HEK293 (cell line): ENCODE measurements at regions not wholly inside any gene's neighbourhood (a gene's known extent, or its start where the extent isn't known, plus 50 kb on each side); places are given as distances from the start of the nearest gene placed in this dataset.

Experiments used
- IKZF3 ChIP-seq: fragments of 450-650 bp; IDR thresholded peaks from 2 replicates; pipeline ENCODE4 v1.5.0; 2018; ENCODE audit warnings: missing biosample characterization, mild to moderate bottlenecking, missing genetic modification characterization, moderate library complexity
- KLF10 ChIP-seq: fragments of 450-650 bp; IDR thresholded peaks from 2 replicates; pipeline ENCODE4 v1.5.1; 2018; ENCODE audit warnings: missing biosample characterization, mild to moderate bottlenecking, missing genetic modification characterization
- SCRT2 ChIP-seq: fragments of 450-650 bp; formaldehyde crosslinking; IDR thresholded peaks from 2 replicates; pipeline ENCODE4 v1.5.1; 2016; ENCODE audit warnings: missing biosample characterization, missing genetic modification characterization
- ZFP3 ChIP-seq: fragments of 450-650 bp; formaldehyde crosslinking; IDR thresholded peaks from 2 replicates; pipeline ENCODE4 v1.5.1; 2016; ENCODE audit warnings: low read depth, missing biosample characterization, missing genetic modification characterization
- ZFP41 ChIP-seq: fragments of 450-650 bp; formaldehyde crosslinking; IDR thresholded peaks from 2 replicates; pipeline ENCODE4 v1.5.1; 2016; ENCODE audit warnings: missing biosample characterization, missing genetic modification characterization, borderline replicate concordance
- ZFP69B ChIP-seq: fragments of 450-650 bp; formaldehyde crosslinking; IDR thresholded peaks from 2 replicates; pipeline ENCODE4 v1.5.1; 2016; ENCODE audit warnings: missing biosample characterization, missing genetic modification characterization
- ZNF132 ChIP-seq: fragments of 450-650 bp; formaldehyde crosslinking; IDR thresholded peaks from 2 replicates; pipeline ENCODE4 v1.5.1; 2017; ENCODE audit warnings: missing biosample characterization, missing genetic modification characterization, borderline replicate concordance
- ZNF133 ChIP-seq: fragments of 450-650 bp; formaldehyde crosslinking; IDR thresholded peaks from 2 replicates; pipeline ENCODE4 v1.5.1; 2016; ENCODE audit warnings: missing biosample characterization, missing genetic modification characterization
- ZNF138 ChIP-seq: fragments of 450-650 bp; formaldehyde crosslinking; IDR thresholded peaks from 2 replicates; pipeline ENCODE4 v1.5.1; 2016; ENCODE audit warnings: missing biosample characterization, missing genetic modification characterization, borderline replicate concordance
- ZNF155 ChIP-seq: fragments of 450-650 bp; formaldehyde crosslinking; IDR thresholded peaks from 2 replicates; pipeline ENCODE4 v1.5.1; 2016; ENCODE audit warnings: missing biosample characterization, missing genetic modification characterization
- ZNF221 ChIP-seq: fragments of 450-650 bp; formaldehyde crosslinking; IDR thresholded peaks from 2 replicates; pipeline ENCODE4 v1.5.1; 2017; ENCODE audit warnings: missing biosample characterization, missing genetic modification characterization, borderline replicate concordance
- ZNF248 ChIP-seq: fragments of 450-650 bp; formaldehyde crosslinking; IDR thresholded peaks from 2 replicates; pipeline ENCODE4 v1.5.1; 2017; ENCODE audit warnings: missing biosample characterization, missing genetic modification characterization
- ZNF311 ChIP-seq: fragments of 450-650 bp; formaldehyde crosslinking; IDR thresholded peaks from 2 replicates; pipeline ENCODE4 v1.5.1; 2017; ENCODE audit warnings: missing biosample characterization, missing genetic modification characterization, borderline replicate concordance
- ZNF335 ChIP-seq: fragments of 450-650 bp; formaldehyde crosslinking; conservative IDR thresholded peaks from 2 replicates; pipeline ENCODE4 v1.5.1; 2016; ENCODE audit warnings: missing biosample characterization, missing genetic modification characterization
- ZNF341 ChIP-seq: fragments of 450-650 bp; formaldehyde crosslinking; IDR thresholded peaks from 2 replicates; pipeline ENCODE4; 2016; ENCODE audit warnings: low read depth, missing biosample characterization, missing genetic modification characterization
- ZNF416 ChIP-seq: fragments of 450-650 bp; formaldehyde crosslinking; IDR thresholded peaks from 2 replicates; pipeline ENCODE4 v1.5.1; 2016; ENCODE audit warnings: missing biosample characterization, missing genetic modification characterization
- ZNF514 ChIP-seq: fragments of 450-650 bp; formaldehyde crosslinking; IDR thresholded peaks from 2 replicates; pipeline ENCODE4 v1.5.1; 2016; ENCODE audit warnings: missing biosample characterization, missing genetic modification characterization
- ZNF529 ChIP-seq: fragments of 450-650 bp; formaldehyde crosslinking; IDR thresholded peaks from 2 replicates; pipeline ENCODE4 v1.5.1; 2017; ENCODE audit warnings: missing genetic modification characterization, missing biosample characterization; ENCODE audit not compliant: insufficient replicate concordance
- ZNF555 ChIP-seq: fragments of 450-650 bp; formaldehyde crosslinking; conservative IDR thresholded peaks from 2 replicates; pipeline ENCODE4 v1.5.1; 2017; ENCODE audit warnings: missing biosample characterization, mild to moderate bottlenecking, missing genetic modification characterization, inconsistent platforms
- ZNF585B ChIP-seq: fragments of 450-650 bp; formaldehyde crosslinking; IDR thresholded peaks from 2 replicates; pipeline ENCODE4 v1.5.1; 2016; ENCODE audit warnings: missing biosample characterization, missing genetic modification characterization
- ZNF621 ChIP-seq: fragments of 450-650 bp; formaldehyde crosslinking; IDR thresholded peaks from 2 replicates; pipeline ENCODE4 v1.5.1; 2017; ENCODE audit warnings: missing biosample characterization, missing genetic modification characterization
- ZNF670 ChIP-seq: fragments of 450-650 bp; formaldehyde crosslinking; IDR thresholded peaks from 2 replicates; pipeline ENCODE4 v1.5.1; 2016; ENCODE audit warnings: missing biosample characterization, missing genetic modification characterization, low read depth
- ZNF777 ChIP-seq: fragments of 450-650 bp; formaldehyde crosslinking; IDR thresholded peaks from 2 replicates; pipeline ENCODE4 v1.5.1; 2017; ENCODE audit warnings: missing biosample characterization, missing genetic modification characterization, borderline replicate concordance
- ZNF837 ChIP-seq: fragments of 450-650 bp; formaldehyde crosslinking; IDR thresholded peaks from 2 replicates; pipeline ENCODE4 v1.5.1; 2016; ENCODE audit warnings: missing biosample characterization, missing genetic modification characterization
- ZNF843 ChIP-seq: fragments of 450-650 bp; formaldehyde crosslinking; IDR thresholded peaks from 2 replicates; pipeline ENCODE4 v1.5.1; 2016; ENCODE audit warnings: missing biosample characterization, missing genetic modification characterization
- TF ChIP-seq, protein P1 (sequence below): fragments of 450-650 bp; formaldehyde crosslinking; IDR thresholded peaks from 2 replicates; pipeline ENCODE4 v1.5.1; 2016; ENCODE audit warnings: missing biosample characterization, missing genetic modification characterization
- TF ChIP-seq, protein P2 (sequence below): fragments of 450-650 bp; formaldehyde crosslinking; IDR thresholded peaks from 2 replicates; pipeline ENCODE4 v1.5.1; 2016; ENCODE audit warnings: missing biosample characterization, missing genetic modification characterization
- TF ChIP-seq, protein P3 (sequence below): fragments of 450-650 bp; formaldehyde crosslinking; IDR thresholded peaks from 2 replicates; pipeline ENCODE4 v1.5.1; 2016; ENCODE audit warnings: missing biosample characterization, missing genetic modification characterization
- TF ChIP-seq, protein P4 (sequence below): fragments of 450-650 bp; formaldehyde crosslinking; optimal IDR thresholded peaks from 2 replicates; pipeline ENCODE3; 2016; ENCODE audit warnings: missing biosample characterization, mild to moderate bottlenecking, missing genetic modification characterization
- TF ChIP-seq, protein P5 (sequence below): fragments of 450-650 bp; formaldehyde crosslinking; IDR thresholded peaks from 2 replicates; pipeline ENCODE4 v1.5.1; 2017; ENCODE audit warnings: missing biosample characterization, missing genetic modification characterization

DNA sequence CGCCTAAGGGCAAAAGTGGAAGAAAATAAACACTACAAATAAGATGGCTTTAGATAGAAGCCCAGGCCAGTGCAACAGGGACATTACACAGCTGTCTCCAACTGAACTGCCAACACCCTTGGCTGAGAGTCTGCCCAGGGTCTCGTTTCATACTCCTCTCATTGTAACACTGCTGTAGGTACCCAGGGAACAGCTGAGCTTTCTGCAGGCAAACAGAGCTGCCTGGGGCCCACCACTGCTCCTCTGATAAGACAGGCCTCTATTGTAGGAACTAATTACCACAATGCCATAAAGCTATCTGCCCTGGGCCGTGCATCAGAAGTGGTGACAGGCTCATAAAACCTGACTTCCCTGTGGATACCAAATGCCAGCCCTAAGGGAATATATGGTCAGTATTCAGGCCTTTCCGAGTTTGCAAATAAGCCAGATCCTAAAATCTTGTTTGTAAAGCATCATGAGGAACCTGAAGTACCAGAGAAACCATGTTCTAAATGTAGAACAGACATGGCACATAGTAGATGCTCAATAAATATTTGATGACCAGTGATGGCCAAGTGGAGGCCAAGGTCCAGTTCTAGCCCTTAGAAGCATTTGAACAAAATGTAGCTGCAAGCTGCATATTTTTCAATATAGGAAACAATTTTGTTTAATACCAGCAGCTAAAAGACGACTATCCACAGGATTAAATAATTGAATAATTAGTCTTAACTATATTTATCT, 84.3 kb upstream of the NEO1 start (continued):
- TF ChIP-seq, protein P1, sequence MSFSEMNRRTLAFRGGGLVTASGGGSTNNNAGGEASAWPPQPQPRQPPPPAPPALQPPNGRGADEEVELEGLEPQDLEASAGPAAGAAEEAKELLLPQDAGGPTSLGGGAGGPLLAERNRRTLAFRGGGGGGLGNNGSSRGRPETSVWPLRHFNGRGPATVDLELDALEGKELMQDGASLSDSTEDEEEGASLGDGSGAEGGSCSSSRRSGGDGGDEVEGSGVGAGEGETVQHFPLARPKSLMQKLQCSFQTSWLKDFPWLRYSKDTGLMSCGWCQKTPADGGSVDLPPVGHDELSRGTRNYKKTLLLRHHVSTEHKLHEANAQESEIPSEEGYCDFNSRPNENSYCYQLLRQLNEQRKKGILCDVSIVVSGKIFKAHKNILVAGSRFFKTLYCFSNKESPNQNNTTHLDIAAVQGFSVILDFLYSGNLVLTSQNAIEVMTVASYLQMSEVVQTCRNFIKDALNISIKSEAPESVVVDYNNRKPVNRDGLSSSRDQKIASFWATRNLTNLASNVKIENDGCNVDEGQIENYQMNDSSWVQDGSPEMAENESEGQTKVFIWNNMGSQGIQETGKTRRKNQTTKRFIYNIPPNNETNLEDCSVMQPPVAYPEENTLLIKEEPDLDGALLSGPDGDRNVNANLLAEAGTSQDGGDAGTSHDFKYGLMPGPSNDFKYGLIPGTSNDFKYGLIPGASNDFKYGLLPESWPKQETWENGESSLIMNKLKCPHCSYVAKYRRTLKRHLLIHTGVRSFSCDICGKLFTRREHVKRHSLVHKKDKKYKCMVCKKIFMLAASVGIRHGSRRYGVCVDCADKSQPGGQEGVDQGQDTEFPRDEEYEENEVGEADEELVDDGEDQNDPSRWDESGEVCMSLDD (tag by site-specific recombination) = no peak
- TF ChIP-seq ZNF341 (tag by site-specific recombination) (peak; percentile 85), ZNF585B (tag by site-specific recombination) (no peak), ZNF311 (tag by site-specific recombination) (no peak), ZNF670 (tag by site-specific recombination) (no peak), ZFP3 (tag by site-specific recombination) (no peak), ZNF621 (tag by site-specific recombination) (no peak), ZNF555 (tag by site-specific recombination) (no peak), ZNF529 (tag by site-specific recombination) (no peak), ZNF132 (tag by site-specific recombination) (no peak), ZNF416 (tag by site-specific recombination) (no peak), ZNF248 (tag by site-specific recombination) (no peak), ZNF843 (tag by site-specific recombination) (peak; percentile 96), ZNF138 (tag by site-specific recombination) (no peak), IKZF3 (tag by site-specific recombination) (0 out of 2 replicates have a peak, but pooled peaks have one; percentile 41), ZNF155 (tag by site-specific recombination) (no peak), KLF10 (tag by site-specific recombination) (no peak), ZNF514 (tag by site-specific recombination) (no peak), ZNF133 (tag by site-specific recombination) (no peak), ZNF335 (tag by site-specific recombination) (no peak), ZFP69B (tag by site-specific recombination) (peak; percentile 96), ZNF777 (no peak), SCRT2 (no peak), ZNF221 (tag by site-specific recombination) (no peak), ZFP41 (tag by site-specific recombination) (no peak), ZNF837 (tag by site-specific recombination) (no peak)
- TF ChIP-seq, protein P2, sequence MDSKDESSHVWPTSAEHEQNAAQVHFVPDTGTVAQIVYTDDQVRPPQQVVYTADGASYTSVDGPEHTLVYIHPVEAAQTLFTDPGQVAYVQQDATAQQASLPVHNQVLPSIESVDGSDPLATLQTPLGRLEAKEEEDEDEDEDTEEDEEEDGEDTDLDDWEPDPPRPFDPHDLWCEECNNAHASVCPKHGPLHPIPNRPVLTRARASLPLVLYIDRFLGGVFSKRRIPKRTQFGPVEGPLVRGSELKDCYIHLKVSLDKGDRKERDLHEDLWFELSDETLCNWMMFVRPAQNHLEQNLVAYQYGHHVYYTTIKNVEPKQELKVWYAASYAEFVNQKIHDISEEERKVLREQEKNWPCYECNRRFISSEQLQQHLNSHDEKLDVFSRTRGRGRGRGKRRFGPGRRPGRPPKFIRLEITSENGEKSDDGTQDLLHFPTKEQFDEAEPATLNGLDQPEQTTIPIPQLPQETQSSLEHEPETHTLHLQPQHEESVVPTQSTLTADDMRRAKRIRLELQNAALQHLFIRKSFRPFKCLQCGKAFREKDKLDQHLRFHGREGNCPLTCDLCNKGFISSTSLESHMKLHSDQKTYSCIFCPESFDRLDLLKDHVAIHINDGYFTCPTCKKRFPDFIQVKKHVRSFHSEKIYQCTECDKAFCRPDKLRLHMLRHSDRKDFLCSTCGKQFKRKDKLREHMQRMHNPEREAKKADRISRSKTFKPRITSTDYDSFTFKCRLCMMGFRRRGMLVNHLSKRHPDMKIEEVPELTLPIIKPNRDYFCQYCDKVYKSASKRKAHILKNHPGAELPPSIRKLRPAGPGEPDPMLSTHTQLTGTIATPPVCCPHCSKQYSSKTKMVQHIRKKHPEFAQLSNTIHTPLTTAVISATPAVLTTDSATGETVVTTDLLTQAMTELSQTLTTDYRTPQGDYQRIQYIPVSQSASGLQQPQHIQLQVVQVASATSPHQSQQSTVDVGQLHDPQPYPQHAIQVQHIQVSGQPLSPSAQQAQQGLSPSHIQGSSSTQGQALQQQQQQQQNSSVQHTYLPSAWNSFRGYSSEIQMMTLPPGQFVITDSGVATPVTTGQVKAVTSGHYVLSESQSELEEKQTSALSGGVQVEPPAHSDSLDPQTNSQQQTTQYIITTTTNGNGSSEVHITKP (tag by site-specific recombination) = peak; percentile 30; the same call in 1 of the 2 replicates
- TF ChIP-seq, protein P3, sequence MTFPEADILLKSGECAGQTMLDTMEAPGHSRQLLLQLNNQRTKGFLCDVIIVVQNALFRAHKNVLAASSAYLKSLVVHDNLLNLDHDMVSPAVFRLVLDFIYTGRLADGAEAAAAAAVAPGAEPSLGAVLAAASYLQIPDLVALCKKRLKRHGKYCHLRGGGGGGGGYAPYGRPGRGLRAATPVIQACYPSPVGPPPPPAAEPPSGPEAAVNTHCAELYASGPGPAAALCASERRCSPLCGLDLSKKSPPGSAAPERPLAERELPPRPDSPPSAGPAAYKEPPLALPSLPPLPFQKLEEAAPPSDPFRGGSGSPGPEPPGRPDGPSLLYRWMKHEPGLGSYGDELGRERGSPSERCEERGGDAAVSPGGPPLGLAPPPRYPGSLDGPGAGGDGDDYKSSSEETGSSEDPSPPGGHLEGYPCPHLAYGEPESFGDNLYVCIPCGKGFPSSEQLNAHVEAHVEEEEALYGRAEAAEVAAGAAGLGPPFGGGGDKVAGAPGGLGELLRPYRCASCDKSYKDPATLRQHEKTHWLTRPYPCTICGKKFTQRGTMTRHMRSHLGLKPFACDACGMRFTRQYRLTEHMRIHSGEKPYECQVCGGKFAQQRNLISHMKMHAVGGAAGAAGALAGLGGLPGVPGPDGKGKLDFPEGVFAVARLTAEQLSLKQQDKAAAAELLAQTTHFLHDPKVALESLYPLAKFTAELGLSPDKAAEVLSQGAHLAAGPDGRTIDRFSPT = no peak
- TF ChIP-seq, protein P4, sequence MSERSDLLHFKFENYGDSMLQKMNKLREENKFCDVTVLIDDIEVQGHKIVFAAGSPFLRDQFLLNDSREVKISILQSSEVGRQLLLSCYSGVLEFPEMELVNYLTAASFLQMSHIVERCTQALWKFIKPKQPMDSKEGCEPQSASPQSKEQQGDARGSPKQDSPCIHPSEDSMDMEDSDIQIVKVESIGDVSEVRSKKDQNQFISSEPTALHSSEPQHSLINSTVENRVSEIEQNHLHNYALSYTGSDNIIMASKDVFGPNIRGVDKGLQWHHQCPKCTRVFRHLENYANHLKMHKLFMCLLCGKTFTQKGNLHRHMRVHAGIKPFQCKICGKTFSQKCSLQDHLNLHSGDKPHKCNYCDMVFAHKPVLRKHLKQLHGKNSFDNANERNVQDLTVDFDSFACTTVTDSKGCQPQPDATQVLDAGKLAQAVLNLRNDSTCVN (tag by site-specific recombination) = no peak
- TF ChIP-seq, protein P5, sequence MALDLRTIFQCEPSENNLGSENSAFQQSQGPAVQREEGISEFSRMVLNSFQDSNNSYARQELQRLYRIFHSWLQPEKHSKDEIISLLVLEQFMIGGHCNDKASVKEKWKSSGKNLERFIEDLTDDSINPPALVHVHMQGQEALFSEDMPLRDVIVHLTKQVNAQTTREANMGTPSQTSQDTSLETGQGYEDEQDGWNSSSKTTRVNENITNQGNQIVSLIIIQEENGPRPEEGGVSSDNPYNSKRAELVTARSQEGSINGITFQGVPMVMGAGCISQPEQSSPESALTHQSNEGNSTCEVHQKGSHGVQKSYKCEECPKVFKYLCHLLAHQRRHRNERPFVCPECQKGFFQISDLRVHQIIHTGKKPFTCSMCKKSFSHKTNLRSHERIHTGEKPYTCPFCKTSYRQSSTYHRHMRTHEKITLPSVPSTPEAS (tag by site-specific recombination) = no peak
